Endodermal cell (in vitro differentiated cells): ENCODE measurements at regions not wholly inside any gene's neighbourhood (a gene's known extent, or its start where the extent isn't known, plus 50 kb on each side); places are given as distances from the start of the nearest gene placed in this dataset.

Source experiments
- DNase-seq: peaks from one replicate; pipeline ENCODE4 v3.0.0-alpha.2; 2017
- H3K27ac ChIP-seq: 2 replicates; pipeline ENCODE4 v1.5.1; 2013; ENCODE audit warnings: mild to moderate bottlenecking, low read depth, low read length, moderate library complexity
- H3K27me3 ChIP-seq: 2 replicates; pipeline ENCODE4 v1.6.1; 2013; ENCODE audit warnings: mild to moderate bottlenecking, low read length, moderate library complexity; ENCODE audit not compliant: insufficient read depth, control insufficient read depth, poor library complexity, severe bottlenecking
- H3K36me3 ChIP-seq: 2 replicates; pipeline ENCODE4 v1.7.0; 2013; ENCODE audit warnings: mild to moderate bottlenecking, low read length, moderate library complexity; ENCODE audit not compliant: control insufficient read depth, insufficient read depth
- H3K4me1 ChIP-seq: one replicate; pipeline ENCODE4 v1.7.0; 2013; ENCODE audit warnings: low read length; ENCODE audit not compliant: control insufficient read depth, insufficient read depth
- H3K4me3 ChIP-seq: 2 replicates; pipeline ENCODE4 v1.5.1; 2013; ENCODE audit warnings: mild to moderate bottlenecking, low read length, moderate library complexity
- H3K9ac ChIP-seq: 2 replicates; pipeline ENCODE4 v1.6.1; 2013; ENCODE audit warnings: mild to moderate bottlenecking, low read length, moderate library complexity; ENCODE audit not compliant: poor library complexity, severe bottlenecking; ENCODE audit errors: extremely low read depth
- H3K9me3 ChIP-seq: 2 replicates; pipeline ENCODE4 v1.6.1; 2013; ENCODE audit warnings: mild to moderate bottlenecking, low read length, moderate library complexity; ENCODE audit not compliant: control insufficient read depth
- H3K27ac Mint-ChIP-seq: 2 replicates; pipeline ENCODE4 v1.8.0; 2020; ENCODE audit warnings: mixed read lengths
- H3K27me3 Mint-ChIP-seq: 2 replicates; pipeline ENCODE4 v1.8.0; 2021; ENCODE audit warnings: mild to moderate bottlenecking, mixed read lengths; ENCODE audit not compliant: insufficient read depth
- H3K36me3 Mint-ChIP-seq: 2 replicates; pipeline ENCODE4 v1.8.0; 2020; ENCODE audit warnings: low read depth, mixed read lengths
- H3K4me1 Mint-ChIP-seq: 2 replicates; pipeline ENCODE4 v1.8.0; 2020; ENCODE audit warnings: mixed read lengths
- H3K4me3 Mint-ChIP-seq: 2 replicates; pipeline ENCODE4 v1.8.0; 2020; ENCODE audit warnings: mild to moderate bottlenecking, moderate library complexity, mixed read lengths
- H3K9me3 Mint-ChIP-seq: 2 replicates; pipeline ENCODE4 v1.8.0; 2020; ENCODE audit warnings: mild to moderate bottlenecking, mixed read lengths
- CTCF ChIP-seq: fragments of 200-600 bp; sonication (generic); conservative IDR thresholded peaks from 2 replicates; pipeline ENCODE4 v1.5.0; 2021; ENCODE audit warnings: antibody characterized with exemption, mild to moderate bottlenecking
- WGBS, 2 experiments: methylation state at CpG; one replicate each; pipeline versions ENCODE4 v1.1.5 to v1.1.7; 2013; ENCODE audit warnings: missing lambda C conversion rate in 2 of 2, mixed read lengths in 1 of 2; ENCODE audit not compliant: insufficient coverage in 1 of 2, insufficient read length in 1 of 2; 5-methylcytosine and 5-hydroxymethylcytosine counted together

GRCh38 chr10:108147346-108147745, 982.8 kb upstream of the SORCS1 start:
- Mint-ChIP-seq H3K9me3 (peaks cover 19% of the 10 kb centered on the region), H3K4me3 (no peak overlapping the region), H3K36me3 (no peaks in the 10 kb centered on the region), H3K4me1 (no peaks in the 10 kb centered on the region), H3K27me3 (no peaks in the 10 kb centered on the region), H3K27ac (no peak overlapping the region)
- no peak overlapping the region for H3K27ac ChIP-seq
- no peaks in the 10 kb centered on the region for H3K4me1 ChIP-seq
- H3K9me3 ChIP-seq, result peaks cover 20% of the 10 kb centered on the region
- H3K36me3 ChIP-seq, result no peaks in the 10 kb centered on the region
- WGBS, 2 experiments, result 60 to 90% methylated on average over 1 of the region's 2 CpGs
- no peak for TF ChIP-seq CTCF
- no peak for DNase-seq
- H3K4me3 ChIP-seq, result no peak overlapping the region
- H3K9ac ChIP-seq, result no peak overlapping the region
- no peaks in the 10 kb centered on the region for H3K27me3 ChIP-seq

DNA sequence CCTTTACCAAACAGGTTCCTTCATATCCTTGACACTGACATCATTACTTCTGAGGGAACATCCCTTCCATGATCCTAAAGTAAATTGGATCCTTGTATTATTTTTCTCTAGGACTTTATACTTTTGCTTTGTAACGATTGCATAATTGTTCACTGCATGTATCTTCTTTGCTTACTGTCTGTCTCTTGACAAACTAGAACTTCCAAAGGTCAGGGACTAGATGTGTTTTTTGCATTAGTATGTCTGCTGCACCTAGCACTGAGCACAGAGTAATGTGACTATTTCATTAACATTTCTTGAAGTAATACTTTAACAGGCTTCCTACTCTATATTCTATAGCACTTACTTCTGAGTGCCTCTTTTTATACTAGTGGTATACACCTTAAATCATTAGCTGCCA, 976.6 kb upstream of the SORCS1 start:
- no peak overlapping the region for H3K4me3 Mint-ChIP-seq
- no peak for TF ChIP-seq CTCF
- Histone ChIP-seq H3K27ac (no peak overlapping the region), H3K27me3 (no peaks in the 10 kb centered on the region), H3K4me3 (no peak overlapping the region), H3K9me3 (no peaks in the 10 kb centered on the region), H3K36me3 (no peaks in the 10 kb centered on the region), H3K9ac (no peak overlapping the region), H3K4me1 (no peaks in the 10 kb centered on the region)
- H3K27me3 Mint-ChIP-seq, result no peaks in the 10 kb centered on the region
- H3K9me3 Mint-ChIP-seq, result peaks cover 2% of the 10 kb centered on the region
- no peak overlapping the region for H3K27ac Mint-ChIP-seq
- H3K36me3 Mint-ChIP-seq, result no peaks in the 10 kb centered on the region
- no peak for DNase-seq
- peaks cover 5% of the 10 kb centered on the region for H3K4me1 Mint-ChIP-seq
- 88 to 100% methylated on average over 1 of the region's 1 CpG for WGBS, 2 experiments

- 94 to 100% methylated on average over 2 of the region's 2 CpGs for WGBS, 2 experiments
These were observed 967.8 kb upstream of the SORCS1 start for GRCh38 chr10:108132303-108132702.

More at GRCh38 chr10:108132303-108132702, 967.8 kb upstream of the SORCS1 start:
- no peak for DNase-seq
- Histone ChIP-seq H3K9me3 (no peaks in the 10 kb centered on the region), H3K9ac (no peak overlapping the region), H3K36me3 (no peaks in the 10 kb centered on the region), H3K27me3 (no peaks in the 10 kb centered on the region), H3K27ac (no peak overlapping the region), H3K4me3 (no peak overlapping the region), H3K4me1 (no peaks in the 10 kb centered on the region)
- peaks cover 7% of the 10 kb centered on the region for H3K4me1 Mint-ChIP-seq
- no peak for TF ChIP-seq CTCF
- H3K27ac Mint-ChIP-seq, result no peak overlapping the region
- no peaks in the 10 kb centered on the region for H3K36me3 Mint-ChIP-seq
- H3K27me3 Mint-ChIP-seq, result no peaks in the 10 kb centered on the region
- H3K4me3 Mint-ChIP-seq, result no peak overlapping the region
- H3K9me3 Mint-ChIP-seq, result no peaks in the 10 kb centered on the region
